Kasumi-1 (cell line): ENCODE measurements at regions not wholly inside any gene's neighbourhood (a gene's known extent, or its start where the extent isn't known, plus 50 kb on each side); places are given as distances from the start of the nearest gene placed in this dataset.

Experiments
- DNase-seq, 2 experiments: peaks; one replicate each; lab custom pipeline; 2025; lab: John Stamatoyannopoulos, UW

DNA sequence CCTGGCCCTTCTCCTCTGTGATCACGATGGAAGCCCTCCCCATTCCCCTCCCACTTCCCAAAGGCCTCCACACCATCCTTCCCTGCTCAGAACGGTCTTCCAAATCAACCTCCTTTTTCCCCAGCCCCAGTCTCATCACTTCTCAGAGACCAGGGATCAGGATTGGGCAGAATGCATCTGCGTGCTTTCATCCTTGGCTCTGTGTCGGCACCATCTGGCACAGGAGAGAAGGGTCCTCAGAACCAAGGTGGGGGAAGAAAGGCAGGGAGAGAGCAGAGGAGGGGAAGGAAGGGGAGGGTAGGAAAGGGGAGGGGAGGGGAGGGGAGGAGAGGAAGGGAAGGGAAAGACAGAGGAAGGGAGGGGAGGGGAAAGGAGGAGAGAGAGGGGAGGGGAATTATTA, 52.4 kb upstream of the FICD start:
- DNase-seq = no peak

DNA sequence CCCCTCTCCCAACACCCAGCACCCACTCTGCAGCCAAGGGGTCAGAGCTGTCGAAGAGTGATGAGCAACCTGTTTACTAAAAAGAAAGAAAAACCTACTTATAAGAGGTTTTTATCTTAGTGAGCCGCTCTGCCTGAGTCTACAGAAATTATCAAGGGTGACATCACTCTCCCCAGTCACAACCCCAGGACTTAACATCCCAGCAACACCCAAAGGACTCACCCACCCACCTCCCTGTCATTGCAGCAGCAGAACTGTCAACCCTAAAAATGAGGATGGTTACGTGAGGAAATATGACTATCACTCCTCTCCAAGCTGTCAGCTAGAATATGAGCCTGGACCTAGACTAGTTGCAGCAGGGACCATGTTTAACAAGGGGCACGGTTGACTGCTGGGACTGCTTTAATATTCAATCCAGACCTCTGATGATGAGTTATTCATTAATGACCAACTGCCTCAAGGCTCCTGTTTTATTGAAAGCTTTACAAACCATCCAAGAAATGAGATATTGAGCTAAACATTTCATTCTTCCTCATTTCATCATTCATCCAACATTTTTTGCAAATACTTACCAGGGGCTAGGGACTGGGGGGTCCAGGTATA, 53.9 kb upstream of the FICD start:
- no peak for DNase-seq

DNA sequence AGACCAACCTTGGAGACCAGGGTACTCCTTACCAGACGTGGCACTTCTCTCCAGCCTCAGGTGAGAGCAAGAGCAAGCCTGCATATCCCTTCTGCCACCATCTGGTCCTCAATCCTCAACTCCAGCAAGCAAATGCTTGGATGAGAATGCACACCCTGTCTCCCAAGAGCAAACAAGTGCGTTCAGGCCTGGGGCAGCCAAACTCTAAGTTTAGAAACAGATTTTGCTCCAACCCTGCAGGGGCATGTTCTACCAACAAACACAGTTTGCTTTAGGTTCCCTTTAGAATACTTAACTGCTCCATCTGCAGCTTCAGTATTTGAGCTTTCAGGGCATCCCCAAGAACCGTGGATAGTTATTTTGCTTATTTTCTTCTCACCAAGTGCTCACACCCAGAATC, 55.9 kb upstream of the FICD start:
- no peak for DNase-seq

DNA sequence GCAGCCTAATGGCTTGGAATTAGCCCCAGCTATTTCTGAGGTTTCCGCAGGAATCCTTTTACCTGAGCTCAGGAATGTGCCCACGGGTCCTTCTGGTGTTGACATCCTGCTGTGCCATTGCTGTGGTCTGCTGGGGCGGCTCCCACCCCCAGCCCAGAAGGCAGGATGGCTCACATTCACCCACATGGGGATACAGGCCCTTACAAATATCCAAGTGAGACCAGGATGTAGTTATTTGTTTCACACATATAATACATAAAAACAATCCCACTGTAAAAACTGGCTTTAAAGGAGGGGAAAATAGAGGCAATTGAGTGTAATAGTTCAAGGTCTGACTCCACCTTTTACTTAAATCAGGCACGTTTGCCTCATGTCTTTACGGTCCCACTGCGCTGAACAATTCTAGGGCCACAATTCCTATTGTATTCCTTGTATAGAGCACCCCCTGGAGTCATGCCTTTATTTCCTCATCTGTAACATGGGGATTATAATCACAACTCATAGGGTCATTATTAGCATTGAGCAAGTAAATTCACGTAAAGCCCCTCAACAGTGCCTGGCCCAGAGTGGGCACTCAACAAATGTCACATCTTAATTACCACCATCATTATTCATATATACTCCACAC, 57.2 kb upstream of the FICD start:
- no peak for DNase-seq

DNA sequence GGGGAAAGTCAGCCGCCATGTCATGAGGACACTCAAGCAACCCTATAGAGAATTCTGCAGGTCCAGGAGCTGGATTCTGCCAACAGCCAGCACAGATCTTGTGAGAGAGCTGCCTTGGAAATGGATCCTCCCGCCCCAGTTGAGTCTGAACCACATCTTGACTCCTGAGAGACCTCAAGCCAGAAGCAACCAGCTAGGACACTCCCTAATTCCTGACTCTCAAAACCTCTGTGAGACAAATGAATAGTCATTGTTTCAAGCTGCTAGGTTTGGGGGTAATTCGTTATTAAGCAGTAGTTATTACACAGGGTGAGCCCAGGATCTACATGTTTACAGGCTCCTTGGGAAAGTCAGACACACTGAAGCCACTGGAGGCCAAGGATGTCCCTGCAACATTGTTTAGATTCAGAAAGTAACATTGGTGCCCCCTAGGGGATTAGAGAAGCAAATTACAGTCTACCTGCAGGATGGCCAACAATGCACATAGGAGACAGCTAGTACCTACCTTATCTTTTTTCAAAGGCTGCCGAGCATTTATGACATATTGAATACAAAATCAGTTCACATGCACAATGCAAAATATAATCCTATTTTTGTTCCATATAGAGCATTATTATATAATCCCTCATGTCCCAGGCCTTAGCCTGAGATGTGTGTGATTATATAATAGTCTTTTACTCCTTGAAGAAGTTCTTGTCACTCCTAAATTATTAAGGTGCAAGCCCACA, 57.9 kb upstream of the FICD start:
- DNase-seq = peak; percentile 64 to 79

DNA sequence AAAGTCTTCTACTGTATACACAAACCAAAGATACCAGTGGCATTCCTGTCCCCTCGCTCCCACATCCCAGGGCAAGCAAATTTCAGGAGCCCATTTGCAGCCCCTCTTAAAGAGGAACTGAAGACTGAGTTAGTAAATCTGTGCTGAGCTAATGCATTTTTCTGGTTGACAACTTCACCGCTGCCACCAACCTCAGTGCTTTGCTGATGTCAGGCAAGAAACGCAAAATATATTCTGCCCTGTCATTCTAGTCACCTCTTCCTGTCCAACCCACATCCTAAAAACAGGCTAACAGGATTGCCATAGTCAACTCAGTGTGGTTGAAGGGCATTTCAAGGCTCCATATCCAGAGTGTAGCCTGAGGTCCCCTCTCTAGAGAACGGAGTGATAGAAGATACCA, 59.4 kb upstream of the FICD start:
- DNase-seq = no peak

DNA sequence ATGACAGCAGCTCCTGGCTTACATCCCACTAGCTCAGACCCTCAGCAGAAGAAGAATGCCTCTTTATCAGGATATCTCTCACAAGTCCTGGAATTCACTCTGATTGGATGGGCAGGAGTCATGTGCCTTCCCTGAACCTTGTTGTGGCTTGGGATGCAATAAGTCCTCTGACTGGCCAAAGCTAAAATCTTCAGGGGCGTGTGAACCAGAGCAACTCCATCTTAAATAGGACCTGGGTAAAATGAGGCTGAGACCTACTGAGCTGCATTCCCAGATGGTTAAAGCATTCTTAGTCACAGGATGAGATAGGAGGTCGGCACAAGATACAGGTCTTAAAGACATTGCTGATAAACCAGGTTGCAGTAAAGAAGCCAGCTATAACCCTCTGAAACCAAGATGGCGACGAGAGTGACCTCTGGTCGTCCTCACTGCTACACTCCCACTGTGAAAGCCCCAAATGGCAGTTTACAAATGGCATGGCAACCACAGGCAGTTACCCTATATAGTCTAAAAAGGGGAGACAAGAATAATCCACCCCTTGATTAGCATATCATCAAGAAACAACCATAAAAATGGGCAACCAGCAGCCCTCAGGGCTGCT, 60.4 kb upstream of the FICD start:
- DNase-seq = no peak

DNA sequence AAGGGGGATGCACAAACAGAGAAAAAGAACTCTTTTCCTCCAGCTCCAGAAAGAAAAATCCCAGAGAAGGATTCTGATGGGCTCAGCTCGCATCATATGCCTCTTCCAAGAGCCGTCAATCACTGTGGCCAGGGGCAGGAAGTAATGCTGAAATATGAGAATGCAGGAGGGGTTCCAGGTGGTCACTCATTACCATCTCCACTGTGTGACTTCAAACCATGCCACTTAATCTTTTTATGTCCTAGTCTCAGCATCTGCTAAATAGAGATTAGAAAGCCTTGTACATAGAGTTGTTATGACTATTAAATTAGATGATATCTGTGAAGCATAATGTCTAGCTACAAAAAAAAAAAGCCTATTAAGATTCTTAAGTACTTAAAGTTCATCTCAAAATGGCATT, 65.6 kb upstream of the FICD start:
- DNase-seq = no peak

DNA sequence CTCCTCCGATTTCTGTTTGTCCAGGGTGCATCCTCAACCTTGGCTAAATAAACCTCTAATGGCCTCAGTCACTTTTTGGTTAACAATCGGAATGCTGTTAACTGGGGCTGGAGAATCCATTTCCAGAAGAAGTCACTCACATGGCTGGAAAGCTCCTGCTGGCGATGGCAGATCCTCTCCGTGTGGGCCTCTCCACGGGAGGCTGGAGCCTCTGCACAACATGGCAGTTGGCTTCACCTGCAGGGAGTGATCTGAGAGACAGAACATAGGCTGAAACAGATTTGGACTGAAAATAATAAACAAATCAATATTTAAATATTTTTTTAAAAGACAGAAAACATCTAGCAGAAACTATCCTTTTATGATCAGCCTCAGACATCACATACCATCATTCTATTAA, 66.8 kb upstream of the FICD start:
- DNase-seq = no peak

DNA sequence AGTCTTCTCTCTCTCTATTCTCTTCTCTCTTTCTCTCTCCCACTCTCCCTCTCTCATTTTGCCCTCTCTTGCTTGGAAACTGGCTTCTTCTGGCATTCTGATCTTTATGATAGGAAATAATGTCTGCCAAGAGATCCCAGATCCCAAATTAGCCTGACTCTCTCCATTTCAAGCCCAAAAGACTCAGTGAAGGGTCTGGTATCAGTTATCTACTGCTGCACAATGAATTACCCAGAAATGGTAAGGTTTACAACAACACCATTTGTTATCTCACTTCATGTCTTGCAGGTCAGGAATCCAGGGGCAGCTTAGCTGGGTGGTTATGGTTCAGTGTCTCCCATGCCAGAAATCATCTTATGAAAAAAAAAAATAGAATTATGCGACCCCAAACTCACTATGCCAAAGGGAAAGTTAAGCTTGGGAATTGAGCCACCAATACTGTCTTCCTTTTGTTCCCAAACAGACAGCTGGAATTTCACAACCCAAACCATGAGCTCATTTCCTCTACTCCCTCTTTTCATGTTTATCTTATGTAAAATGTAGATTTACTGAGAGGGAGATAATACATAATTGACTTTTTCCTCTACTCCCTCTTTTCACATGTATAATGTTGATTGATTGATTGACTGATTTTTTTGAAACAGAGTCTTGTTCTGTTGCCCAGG, 67.8 kb upstream of the FICD start:
- DNase-seq = no peak

DNA sequence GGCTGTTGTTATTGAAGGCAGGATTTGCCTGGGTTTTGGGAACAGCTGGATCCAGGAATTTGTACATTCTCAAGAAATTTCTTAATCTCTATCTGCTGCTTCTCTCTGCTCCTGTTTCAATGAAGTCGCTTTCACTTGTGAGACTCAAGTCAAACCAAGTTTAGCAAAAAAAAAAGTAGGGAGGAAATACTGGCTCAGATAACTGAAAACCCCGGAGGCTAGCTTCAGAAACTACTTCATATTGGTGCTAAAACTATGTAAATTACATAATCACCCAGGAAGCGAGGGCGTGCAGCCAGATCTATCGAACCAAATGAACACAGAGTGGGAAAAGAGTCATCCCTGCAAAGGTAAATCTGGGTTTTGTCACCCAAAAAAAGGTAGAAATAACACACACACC, 68.3 kb upstream of the FICD start:
- no peak for DNase-seq

DNA sequence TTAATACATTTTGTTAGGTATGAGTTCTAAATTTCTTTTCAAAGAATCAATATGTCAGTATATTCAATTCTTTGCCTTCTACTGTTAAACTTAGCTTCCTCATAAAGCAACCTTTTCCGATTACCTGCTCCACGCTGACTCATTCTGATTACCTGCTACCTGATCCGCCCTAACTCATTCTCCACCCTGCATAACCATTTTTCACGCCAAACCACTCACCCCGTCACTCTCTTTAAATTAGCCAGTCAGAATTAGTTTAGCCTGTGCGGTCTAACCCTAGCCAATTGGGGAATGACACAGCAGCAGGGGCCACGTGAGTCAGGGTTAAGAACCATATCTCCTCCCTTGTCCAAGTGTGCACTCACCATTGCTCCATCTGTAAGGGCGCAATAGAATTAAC, 72.2 kb upstream of the FICD start:
- DNase-seq = no peak

DNA sequence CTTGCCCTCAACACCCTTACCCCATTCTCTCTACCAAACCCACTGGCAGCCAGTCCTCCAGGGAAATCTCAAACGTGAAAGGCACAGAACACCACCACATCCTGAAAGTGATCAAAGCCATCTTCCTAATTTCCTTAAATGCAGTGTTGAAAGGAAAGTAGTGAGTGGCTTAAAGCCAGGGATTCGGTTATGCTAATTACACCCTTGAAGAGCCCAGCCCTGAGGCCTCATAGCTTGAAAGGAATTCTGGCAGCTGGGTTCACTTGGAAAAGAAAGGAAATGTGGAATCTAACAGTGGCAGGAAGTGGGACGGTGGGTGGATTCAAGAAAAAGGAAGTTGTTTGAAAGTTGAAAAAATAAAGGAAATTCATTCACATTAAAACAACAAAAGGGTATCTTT, 73.0 kb upstream of the FICD start:
- no peak for DNase-seq

DNA sequence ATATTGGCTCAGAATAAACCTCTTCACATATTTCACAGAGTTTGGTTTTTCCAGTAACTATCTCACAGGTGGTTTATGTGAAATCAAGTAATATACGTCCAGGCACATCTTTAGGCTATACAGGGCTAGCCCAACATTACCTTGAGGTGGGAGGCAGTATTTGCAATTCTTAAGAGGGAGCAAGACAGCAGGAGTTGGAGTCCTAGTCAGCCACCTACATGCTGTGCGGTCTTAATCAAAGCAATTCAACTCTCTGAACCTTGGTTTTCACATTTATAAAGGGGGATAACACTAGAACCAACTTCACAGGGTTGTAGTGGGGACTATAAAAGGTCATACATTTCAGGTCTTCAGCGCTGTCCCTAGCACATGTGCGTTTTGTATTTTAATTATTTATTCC, 73.5 kb upstream of the FICD start:
- no peak for DNase-seq

DNA sequence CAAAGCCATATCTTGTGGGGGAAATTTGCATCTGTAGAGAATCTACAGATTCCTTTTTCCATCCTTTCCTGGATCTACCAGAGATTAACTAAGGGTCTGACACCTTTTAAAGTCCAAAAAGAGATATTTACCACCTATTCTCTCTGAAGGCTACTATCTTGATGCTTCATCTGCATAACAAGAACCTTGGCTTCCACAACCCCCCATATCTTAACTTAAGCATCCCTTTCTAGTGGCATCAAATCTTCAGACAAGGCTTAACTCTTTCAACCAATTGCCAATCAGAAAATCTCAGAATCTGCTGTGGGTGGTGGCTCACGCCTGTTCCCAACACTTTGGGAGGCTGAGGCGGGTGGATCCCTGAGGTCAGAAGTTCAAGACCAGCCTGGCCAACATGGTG, 74.3 kb upstream of the FICD start:
- no peak for DNase-seq

DNA sequence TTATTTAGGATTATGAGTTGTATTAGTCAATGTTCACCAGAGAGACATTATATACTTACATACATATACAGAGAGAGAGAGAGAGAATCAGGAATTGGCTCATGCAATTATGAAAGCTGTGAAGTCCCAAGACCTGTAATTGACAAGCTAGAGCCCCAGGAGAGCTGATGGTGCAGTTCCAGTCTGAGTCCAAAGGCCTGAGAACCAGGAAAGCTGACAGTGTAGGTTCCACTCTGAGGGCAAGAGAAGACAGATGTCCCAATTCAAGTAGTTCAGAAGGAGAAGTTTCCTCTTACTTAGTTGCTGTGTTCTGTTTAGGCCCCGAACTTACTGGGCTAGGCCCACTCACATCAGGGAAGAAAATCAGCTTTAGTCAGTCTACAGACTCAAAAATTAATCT, 76.4 kb upstream of the FICD start:
- no peak for DNase-seq

DNA sequence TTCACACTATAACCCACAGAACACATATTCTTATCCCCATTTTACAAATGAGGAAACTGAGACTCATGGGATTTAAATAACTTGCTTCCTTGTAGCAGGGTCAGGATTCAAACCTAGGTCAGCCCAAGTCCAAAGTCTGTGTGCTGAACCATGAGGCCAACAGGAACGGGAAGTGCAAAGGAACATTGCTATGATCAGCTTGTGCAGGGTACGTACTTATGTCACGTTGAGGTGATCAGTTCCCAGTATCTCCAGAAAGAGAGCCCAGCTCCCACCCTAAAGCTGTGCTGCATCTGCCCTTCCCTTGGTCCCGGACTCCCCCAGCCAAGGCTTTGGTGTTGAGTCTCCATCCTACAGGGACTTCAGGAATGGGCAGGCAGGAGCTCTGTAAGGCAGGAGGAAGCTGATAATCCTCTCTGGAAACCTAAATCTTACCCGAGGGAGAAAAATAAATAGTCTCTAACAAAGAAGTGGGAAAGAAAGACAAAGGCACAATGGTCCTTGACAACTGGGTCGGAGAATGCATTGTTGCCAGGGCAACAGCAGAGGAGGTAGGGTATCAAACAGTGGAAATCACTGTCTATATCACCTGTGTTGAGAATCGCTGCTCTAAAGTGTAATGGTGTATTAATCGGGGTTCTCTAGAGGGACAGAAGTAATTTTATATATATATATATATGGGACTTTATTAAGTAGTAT, 82.5 kb upstream of the FICD start:
- no peak for DNase-seq

DNA sequence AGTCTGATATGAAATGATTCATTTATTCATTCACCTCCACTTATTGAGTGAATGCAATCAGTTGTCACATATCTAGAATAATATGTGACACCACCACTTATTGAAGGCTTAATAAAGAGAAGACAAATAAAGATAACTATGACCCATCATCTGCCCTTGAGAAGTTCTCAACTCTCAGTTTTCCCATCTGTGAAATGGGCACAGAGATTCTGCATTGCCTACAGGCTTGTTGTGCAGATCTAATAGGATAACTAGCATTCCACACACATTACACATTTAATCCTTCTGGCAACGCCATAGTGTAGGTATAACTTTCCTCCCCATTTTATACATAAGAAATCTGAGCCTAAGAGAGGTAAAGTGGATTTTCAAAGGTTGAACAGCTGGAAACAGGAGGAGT, 84.2 kb upstream of the FICD start:
- DNase-seq = no peak

DNA sequence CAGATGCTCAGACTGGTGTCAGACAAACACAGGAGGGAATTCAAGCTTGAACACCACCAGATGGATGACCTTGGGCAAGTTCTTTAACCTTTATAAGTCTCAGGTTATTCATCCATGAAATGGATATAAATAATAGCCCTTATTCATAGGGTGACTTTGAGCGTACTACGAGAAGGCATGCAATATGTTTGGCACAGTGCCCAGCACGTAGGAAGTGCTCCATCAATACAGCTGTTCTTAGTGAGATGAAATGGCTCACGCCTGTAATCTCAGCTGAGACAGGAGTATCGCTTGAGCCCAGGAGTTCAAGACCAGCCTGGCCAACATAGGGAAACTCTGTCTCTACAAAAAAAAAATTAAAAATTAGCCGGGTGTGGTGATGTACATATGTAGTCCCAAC, 84.8 kb upstream of the FICD start:
- no peak for DNase-seq

DNA sequence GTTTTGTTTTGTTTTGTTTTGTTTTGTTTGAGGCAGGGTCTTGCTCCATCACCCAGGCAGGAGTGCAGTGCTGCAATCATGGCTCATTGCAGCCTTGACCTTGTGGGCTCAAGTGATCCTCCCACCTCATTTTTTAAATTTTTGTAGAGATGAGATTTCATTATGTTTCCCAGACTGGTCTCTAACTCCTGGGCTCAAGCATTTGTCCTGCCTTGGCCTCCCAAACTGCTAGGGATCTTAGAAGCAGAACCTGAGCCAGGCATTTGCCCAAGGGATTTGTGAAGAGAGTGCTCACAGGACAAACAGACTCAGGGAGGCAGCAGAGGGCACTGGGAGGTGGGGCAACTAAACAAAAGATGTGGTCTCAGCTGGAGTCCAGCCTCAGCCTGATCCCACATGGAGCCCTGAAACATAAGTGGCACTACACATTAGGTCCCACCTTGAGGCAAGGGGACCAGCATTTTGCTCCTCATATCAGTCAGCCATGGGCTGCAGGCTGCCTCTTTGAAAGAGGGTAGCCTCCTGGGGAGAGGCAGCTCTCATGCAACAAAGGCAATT, 86.2 kb upstream of the CMKLR1 start:
- DNase-seq = no peak

DNA sequence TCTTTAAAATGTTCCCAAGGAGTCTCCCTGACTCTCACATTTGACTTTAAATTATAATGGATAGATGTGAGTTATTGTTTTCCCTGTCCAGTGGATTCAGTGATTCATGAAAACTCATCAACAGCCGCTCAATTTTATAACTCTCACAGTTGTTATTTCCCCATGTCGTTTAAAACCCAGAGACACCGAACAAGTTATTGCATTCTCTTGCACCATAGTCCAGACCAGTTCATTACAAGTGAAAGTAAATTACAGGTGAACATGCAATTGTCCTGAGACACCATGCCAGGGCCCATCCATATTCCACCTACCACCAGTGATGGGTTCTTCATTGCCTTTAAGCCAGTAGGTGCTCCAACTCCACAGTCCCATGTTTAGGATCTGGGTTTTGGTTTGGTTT, 85.7 kb upstream of the CMKLR1 start:
- DNase-seq = no peak

DNA sequence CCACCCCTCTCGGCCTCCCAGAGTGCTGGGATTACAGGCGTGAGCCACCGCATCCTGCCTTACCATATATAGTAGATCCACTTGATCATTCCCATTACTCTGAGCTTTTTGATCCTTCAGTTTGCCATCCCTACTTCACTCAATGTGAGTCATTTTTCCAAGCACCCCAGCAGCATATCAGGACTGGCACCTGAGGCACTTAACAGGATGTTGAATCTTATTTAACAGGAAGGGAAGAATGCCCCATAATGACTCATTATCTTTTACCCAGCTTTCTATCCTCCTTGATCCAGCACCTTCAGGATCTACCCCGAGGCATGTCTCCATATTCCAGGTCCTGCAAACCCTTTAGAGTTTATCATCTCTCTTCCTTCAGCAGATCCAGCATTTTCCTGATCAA, 84.9 kb upstream of the CMKLR1 start:
- DNase-seq = no peak
